ENCODE measurements at regions not wholly inside any gene's neighbourhood (a gene's known extent, or its start where the extent isn't known, plus 50 kb on each side); places are given as distances from the start of the nearest gene placed in this dataset.

DNA sequence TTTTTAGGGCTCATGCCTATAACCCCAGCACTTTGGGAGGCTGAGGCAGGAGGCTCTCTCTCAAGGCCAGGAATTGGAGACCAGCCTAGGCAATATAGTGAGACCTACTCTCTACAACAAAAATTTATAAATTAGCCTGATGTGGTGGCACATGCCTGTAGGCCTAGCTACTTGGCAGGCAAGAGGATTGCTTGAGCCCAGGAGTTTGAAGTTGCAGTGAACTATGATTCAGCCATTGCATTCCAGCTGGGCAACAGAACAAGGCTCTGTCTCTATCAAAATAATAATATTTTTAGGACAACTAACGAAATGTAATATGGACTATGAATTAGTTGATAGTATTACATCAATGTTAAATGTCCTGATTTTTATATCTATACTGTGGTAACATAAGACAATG is 68.8 kb upstream of the ARID1A start:
- ATAC-seq (no peak), DNase-seq (ENCODE audit: low spot score) (no peak)
- ChIA-PET POLR2A (interaction anchor here (0.6 kb wide), 1 partner anchor 65 kb away, joined by 3 read pairs; no protein-coding TSS in a partner anchor), CTCF (interaction anchor here (1.4 to 4.0 kb wide), 2 partner anchors 50 to 51 kb away, joined by 4 to 11 read pairs; no protein-coding TSS in a partner anchor)
- peaks cover 3% of the 10 kb centered on the region for H3K9me3 Mint-ChIP-seq
- no peak overlapping the region for H3K4me3 Mint-ChIP-seq
- peaks cover 7% of the 10 kb centered on the region for H3K27me3 Mint-ChIP-seq (ENCODE audit: low read depth)
- H3K4me1 Mint-ChIP-seq = peaks cover 3% of the 10 kb centered on the region; the same call in 1 of the 2 replicates
- H3K36me3 Mint-ChIP-seq = no peaks in the 10 kb centered on the region; the same call in 1 of the 2 replicates
- TF ChIP-seq TCF7 (CRISPR knock-in tag; IDR thresholded peaks at IDR 0.05; ENCODE audit: low read depth) (no peak), RELA (CRISPR knock-in tag; IDR thresholded peaks at IDR 0.05; ENCODE audit: borderline replicate concordance) (no peak), FOXP1 (CRISPR knock-in tag; IDR thresholded peaks at IDR 0.05; ENCODE audit: borderline replicate concordance) (no peak), ATF1 (CRISPR knock-in tag; IDR thresholded peaks at IDR 0.05) (no peak), ZNF671 (CRISPR knock-in tag; IDR thresholded peaks at IDR 0.05) (no peak), IRF2 (CRISPR knock-in tag; IDR thresholded peaks at IDR 0.05; ENCODE audit: borderline replicate concordance, low read depth) (no peak), CBFB (CRISPR knock-in tag; IDR thresholded peaks at IDR 0.05; ENCODE audit: low read depth) (no peak), GABPB1 (CRISPR knock-in tag; IDR thresholded peaks at IDR 0.05) (no peak), SOX15 (CRISPR knock-in tag; IDR thresholded peaks at IDR 0.05) (no peak), FOXK1 (CRISPR knock-in tag; IDR thresholded peaks at IDR 0.05) (no peak)
- TF ChIP-seq, protein P1, sequence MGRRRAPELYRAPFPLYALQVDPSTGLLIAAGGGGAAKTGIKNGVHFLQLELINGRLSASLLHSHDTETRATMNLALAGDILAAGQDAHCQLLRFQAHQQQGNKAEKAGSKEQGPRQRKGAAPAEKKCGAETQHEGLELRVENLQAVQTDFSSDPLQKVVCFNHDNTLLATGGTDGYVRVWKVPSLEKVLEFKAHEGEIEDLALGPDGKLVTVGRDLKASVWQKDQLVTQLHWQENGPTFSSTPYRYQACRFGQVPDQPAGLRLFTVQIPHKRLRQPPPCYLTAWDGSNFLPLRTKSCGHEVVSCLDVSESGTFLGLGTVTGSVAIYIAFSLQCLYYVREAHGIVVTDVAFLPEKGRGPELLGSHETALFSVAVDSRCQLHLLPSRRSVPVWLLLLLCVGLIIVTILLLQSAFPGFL (CRISPR knock-in tag; IDR thresholded peaks at IDR 0.05; ENCODE audit: borderline replicate concordance) = no peak
- TF ChIP-seq, protein P2, sequence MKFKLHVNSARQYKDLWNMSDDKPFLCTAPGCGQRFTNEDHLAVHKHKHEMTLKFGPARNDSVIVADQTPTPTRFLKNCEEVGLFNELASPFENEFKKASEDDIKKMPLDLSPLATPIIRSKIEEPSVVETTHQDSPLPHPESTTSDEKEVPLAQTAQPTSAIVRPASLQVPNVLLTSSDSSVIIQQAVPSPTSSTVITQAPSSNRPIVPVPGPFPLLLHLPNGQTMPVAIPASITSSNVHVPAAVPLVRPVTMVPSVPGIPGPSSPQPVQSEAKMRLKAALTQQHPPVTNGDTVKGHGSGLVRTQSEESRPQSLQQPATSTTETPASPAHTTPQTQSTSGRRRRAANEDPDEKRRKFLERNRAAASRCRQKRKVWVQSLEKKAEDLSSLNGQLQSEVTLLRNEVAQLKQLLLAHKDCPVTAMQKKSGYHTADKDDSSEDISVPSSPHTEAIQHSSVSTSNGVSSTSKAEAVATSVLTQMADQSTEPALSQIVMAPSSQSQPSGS (CRISPR knock-in tag; IDR thresholded peaks at IDR 0.05; ENCODE audit: borderline replicate concordance, low read depth) = no peak
- TF ChIP-seq, protein P3, sequence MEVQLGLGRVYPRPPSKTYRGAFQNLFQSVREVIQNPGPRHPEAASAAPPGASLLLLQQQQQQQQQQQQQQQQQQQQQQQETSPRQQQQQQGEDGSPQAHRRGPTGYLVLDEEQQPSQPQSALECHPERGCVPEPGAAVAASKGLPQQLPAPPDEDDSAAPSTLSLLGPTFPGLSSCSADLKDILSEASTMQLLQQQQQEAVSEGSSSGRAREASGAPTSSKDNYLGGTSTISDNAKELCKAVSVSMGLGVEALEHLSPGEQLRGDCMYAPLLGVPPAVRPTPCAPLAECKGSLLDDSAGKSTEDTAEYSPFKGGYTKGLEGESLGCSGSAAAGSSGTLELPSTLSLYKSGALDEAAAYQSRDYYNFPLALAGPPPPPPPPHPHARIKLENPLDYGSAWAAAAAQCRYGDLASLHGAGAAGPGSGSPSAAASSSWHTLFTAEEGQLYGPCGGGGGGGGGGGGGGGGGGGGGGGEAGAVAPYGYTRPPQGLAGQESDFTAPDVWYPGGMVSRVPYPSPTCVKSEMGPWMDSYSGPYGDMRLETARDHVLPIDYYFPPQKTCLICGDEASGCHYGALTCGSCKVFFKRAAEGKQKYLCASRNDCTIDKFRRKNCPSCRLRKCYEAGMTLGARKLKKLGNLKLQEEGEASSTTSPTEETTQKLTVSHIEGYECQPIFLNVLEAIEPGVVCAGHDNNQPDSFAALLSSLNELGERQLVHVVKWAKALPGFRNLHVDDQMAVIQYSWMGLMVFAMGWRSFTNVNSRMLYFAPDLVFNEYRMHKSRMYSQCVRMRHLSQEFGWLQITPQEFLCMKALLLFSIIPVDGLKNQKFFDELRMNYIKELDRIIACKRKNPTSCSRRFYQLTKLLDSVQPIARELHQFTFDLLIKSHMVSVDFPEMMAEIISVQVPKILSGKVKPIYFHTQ (CRISPR knock-in tag; IDR thresholded peaks at IDR 0.05) = no peak
- TF ChIP-seq, protein P4, sequence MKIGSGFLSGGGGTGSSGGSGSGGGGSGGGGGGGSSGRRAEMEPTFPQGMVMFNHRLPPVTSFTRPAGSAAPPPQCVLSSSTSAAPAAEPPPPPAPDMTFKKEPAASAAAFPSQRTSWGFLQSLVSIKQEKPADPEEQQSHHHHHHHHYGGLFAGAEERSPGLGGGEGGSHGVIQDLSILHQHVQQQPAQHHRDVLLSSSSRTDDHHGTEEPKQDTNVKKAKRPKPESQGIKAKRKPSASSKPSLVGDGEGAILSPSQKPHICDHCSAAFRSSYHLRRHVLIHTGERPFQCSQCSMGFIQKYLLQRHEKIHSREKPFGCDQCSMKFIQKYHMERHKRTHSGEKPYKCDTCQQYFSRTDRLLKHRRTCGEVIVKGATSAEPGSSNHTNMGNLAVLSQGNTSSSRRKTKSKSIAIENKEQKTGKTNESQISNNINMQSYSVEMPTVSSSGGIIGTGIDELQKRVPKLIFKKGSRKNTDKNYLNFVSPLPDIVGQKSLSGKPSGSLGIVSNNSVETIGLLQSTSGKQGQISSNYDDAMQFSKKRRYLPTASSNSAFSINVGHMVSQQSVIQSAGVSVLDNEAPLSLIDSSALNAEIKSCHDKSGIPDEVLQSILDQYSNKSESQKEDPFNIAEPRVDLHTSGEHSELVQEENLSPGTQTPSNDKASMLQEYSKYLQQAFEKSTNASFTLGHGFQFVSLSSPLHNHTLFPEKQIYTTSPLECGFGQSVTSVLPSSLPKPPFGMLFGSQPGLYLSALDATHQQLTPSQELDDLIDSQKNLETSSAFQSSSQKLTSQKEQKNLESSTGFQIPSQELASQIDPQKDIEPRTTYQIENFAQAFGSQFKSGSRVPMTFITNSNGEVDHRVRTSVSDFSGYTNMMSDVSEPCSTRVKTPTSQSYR (CRISPR knock-in tag; IDR thresholded peaks at IDR 0.05) = no peak
- TF ChIP-seq, protein P5, sequence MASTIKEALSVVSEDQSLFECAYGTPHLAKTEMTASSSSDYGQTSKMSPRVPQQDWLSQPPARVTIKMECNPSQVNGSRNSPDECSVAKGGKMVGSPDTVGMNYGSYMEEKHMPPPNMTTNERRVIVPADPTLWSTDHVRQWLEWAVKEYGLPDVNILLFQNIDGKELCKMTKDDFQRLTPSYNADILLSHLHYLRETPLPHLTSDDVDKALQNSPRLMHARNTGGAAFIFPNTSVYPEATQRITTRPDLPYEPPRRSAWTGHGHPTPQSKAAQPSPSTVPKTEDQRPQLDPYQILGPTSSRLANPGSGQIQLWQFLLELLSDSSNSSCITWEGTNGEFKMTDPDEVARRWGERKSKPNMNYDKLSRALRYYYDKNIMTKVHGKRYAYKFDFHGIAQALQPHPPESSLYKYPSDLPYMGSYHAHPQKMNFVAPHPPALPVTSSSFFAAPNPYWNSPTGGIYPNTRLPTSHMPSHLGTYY (CRISPR knock-in tag; IDR thresholded peaks at IDR 0.05) = no peak
- TF ChIP-seq, protein P6, sequence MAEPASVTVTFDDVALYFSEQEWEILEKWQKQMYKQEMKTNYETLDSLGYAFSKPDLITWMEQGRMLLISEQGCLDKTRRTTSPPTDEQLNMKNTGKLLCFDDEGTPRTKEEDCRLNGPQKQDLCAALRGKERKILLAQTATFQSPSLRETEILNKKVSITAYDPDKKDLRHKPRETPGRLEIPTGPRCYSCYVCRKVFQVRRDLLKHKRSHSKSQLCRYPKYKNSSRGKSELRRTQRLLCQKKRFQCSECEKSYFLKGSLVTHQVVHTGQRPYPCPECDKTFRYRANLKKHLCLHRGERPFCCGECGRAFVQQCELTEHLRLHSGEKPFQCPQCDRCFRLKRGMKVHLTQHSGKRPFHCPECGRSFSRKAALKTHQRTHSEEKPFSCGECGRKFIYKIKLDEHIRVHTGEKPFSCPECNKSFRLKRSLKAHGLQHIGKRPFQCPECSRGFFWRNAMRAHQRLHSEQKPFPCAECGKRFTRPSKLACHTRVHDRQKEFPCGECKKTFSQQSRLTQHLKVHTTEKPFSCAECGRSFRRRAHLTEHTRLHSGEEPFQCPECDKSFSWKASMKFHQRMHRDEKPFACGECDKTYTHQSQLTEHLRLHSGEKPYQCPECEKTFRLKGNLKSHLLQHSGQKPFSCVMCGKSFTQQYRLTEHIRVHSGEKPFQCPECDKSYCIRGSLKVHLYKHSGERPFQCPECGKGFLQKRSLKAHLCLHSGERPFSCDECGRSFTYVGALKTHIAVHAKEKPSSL (CRISPR knock-in tag; conservative IDR thresholded peaks at IDR 0.05) = no peak
- TF ChIP-seq, protein P7, sequence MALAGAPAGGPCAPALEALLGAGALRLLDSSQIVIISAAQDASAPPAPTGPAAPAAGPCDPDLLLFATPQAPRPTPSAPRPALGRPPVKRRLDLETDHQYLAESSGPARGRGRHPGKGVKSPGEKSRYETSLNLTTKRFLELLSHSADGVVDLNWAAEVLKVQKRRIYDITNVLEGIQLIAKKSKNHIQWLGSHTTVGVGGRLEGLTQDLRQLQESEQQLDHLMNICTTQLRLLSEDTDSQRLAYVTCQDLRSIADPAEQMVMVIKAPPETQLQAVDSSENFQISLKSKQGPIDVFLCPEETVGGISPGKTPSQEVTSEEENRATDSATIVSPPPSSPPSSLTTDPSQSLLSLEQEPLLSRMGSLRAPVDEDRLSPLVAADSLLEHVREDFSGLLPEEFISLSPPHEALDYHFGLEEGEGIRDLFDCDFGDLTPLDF (CRISPR knock-in tag; IDR thresholded peaks at IDR 0.05) = no peak
- TF ChIP-seq, protein P8, sequence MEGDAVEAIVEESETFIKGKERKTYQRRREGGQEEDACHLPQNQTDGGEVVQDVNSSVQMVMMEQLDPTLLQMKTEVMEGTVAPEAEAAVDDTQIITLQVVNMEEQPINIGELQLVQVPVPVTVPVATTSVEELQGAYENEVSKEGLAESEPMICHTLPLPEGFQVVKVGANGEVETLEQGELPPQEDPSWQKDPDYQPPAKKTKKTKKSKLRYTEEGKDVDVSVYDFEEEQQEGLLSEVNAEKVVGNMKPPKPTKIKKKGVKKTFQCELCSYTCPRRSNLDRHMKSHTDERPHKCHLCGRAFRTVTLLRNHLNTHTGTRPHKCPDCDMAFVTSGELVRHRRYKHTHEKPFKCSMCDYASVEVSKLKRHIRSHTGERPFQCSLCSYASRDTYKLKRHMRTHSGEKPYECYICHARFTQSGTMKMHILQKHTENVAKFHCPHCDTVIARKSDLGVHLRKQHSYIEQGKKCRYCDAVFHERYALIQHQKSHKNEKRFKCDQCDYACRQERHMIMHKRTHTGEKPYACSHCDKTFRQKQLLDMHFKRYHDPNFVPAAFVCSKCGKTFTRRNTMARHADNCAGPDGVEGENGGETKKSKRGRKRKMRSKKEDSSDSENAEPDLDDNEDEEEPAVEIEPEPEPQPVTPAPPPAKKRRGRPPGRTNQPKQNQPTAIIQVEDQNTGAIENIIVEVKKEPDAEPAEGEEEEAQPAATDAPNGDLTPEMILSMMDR (IDR thresholded peaks at IDR 0.05) = no peak
- no peak overlapping the region for H3K27ac Mint-ChIP-seq
